ENCODE measurements at regions not wholly inside any gene's neighbourhood (a gene's known extent, or its start where the extent isn't known, plus 50 kb on each side); places are given as distances from the start of the nearest gene placed in this dataset.
"Not testable (repeated sequence)": the region's sequence is repeated elsewhere in the genome, so short reads cannot be mapped to it uniquely, and the experiment has no call there.

DNA sequence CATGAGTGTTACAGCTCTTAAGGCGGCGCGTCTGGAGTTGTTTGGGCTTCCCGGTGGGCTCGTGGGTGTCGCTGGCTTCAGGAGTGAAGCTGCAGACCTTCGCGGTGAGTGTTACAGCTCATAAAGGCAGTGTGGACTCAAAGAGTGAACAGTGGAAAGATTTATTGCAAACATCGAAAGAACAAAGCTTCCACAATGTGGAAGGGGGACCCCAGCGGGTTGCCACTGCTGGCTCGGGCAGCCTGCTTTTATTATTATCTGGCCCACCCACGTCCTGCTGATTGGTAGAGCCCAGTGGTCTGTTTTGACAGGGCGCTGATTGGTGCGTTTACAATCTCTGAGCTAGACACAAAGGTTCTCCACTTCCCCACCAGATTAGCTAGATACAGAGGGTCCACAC, 405.7 kb downstream of the HLX start:
- TF ChIP-seq, protein P1, sequence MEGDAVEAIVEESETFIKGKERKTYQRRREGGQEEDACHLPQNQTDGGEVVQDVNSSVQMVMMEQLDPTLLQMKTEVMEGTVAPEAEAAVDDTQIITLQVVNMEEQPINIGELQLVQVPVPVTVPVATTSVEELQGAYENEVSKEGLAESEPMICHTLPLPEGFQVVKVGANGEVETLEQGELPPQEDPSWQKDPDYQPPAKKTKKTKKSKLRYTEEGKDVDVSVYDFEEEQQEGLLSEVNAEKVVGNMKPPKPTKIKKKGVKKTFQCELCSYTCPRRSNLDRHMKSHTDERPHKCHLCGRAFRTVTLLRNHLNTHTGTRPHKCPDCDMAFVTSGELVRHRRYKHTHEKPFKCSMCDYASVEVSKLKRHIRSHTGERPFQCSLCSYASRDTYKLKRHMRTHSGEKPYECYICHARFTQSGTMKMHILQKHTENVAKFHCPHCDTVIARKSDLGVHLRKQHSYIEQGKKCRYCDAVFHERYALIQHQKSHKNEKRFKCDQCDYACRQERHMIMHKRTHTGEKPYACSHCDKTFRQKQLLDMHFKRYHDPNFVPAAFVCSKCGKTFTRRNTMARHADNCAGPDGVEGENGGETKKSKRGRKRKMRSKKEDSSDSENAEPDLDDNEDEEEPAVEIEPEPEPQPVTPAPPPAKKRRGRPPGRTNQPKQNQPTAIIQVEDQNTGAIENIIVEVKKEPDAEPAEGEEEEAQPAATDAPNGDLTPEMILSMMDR (IDR thresholded peaks at IDR 0.05), result not testable (repeated sequence)
- not testable (repeated sequence) for TF ChIP-seq POLR2A (IDR thresholded peaks at IDR 0.05)

Measured in body of pancreas (tissue), 4 donors.